Hepatocyte (in vitro differentiated cells): ENCODE measurements at regions not wholly inside any gene's neighbourhood (a gene's known extent, or its start where the extent isn't known, plus 50 kb on each side); places are given as distances from the start of the nearest gene placed in this dataset.
A peak's percentile ranks its signal among the peaks of the same experiment; 100 is the strongest.

Source experiments
- DNase-seq: peaks from one replicate; pipeline ENCODE4 v3.0.0-alpha.2; 2016; ENCODE audit warnings: low spot score
- H2AFZ ChIP-seq: fragments of 200-600 bp; sonication (generic); 2 replicates; pipeline ENCODE4 v1.6.0; 2016; ENCODE audit warnings: antibody characterized with exemption, mild to moderate bottlenecking
- H3K27ac ChIP-seq: fragments of 200-600 bp; sonication (generic); 2 replicates; pipeline ENCODE4 v1.5.1; 2016; ENCODE audit warnings: mild to moderate bottlenecking
- H3K27me3 ChIP-seq: fragments of 200-600 bp; sonication (generic); 2 replicates; pipeline ENCODE4 v1.6.1; 2016
- H3K36me3 ChIP-seq: fragments of 200-600 bp; sonication (generic); replicated peaks from 2 replicates; pipeline ENCODE4 v1.5.1; 2016; ENCODE audit warnings: low read depth; ENCODE audit not compliant: insufficient read depth
- H3K4me1 ChIP-seq: fragments of 200-600 bp; sonication (generic); 2 replicates; pipeline ENCODE4 v1.5.1; 2016; ENCODE audit warnings: mild to moderate bottlenecking, moderate library complexity; ENCODE audit not compliant: insufficient read depth
- H3K4me2 ChIP-seq: fragments of 200-600 bp; sonication (generic); 2 replicates; pipeline ENCODE4 v1.6.0; 2016
- H3K4me3 ChIP-seq: fragments of 200-600 bp; sonication (generic); 2 replicates; pipeline ENCODE4 v1.5.1; 2016; ENCODE audit warnings: mild to moderate bottlenecking
- H3K79me2 ChIP-seq: fragments of 200-600 bp; sonication (generic); 2 replicates; pipeline ENCODE4 v1.6.0; 2017; ENCODE audit warnings: mild to moderate bottlenecking
- H3K9me2 ChIP-seq: fragments of 200-600 bp; sonication (generic); replicated peaks from 2 replicates; pipeline ENCODE4 v1.6.0; 2017; ENCODE audit warnings: mild to moderate bottlenecking; ENCODE audit not compliant: insufficient read depth
- H3K9me3 ChIP-seq: fragments of 200-600 bp; sonication (generic); 2 replicates; pipeline ENCODE4 v1.5.1; 2016; ENCODE audit warnings: low read depth, mild to moderate bottlenecking
- H4K20me1 ChIP-seq: fragments of 200-600 bp; sonication (generic); 2 replicates; pipeline ENCODE4 v1.6.0; 2016; ENCODE audit warnings: mild to moderate bottlenecking; ENCODE audit not compliant: insufficient read depth, poor library complexity, severe bottlenecking
- EZH2 ChIP-seq: fragments of 200-600 bp; sonication (generic); IDR thresholded peaks from 2 replicates; pipeline ENCODE4 v1.6.1; 2016; ENCODE audit warnings: antibody characterized with exemption, mild to moderate bottlenecking, borderline replicate concordance
- EZH2phosphoT487 ChIP-seq: fragments of 200-600 bp; sonication (generic); IDR thresholded peaks from one replicate; pipeline ENCODE4 v1.6.1; 2018; ENCODE audit warnings: antibody characterized with exemption, mild to moderate bottlenecking, low read depth, moderate library complexity; ENCODE audit not compliant: unreplicated experiment, severe bottlenecking
- WGBS: methylation state at CpG from one replicate; pipeline ENCODE4 v1.1.6; 2016; ENCODE audit warnings: low lambda C conversion rate; ENCODE audit errors: missing lambda C conversion rate; 5-methylcytosine and 5-hydroxymethylcytosine counted together
- TF ChIP-seq, protein P1 (sequence below): fragments of 200-600 bp; sonication (generic); IDR thresholded peaks from 2 replicates; pipeline ENCODE4 v1.5.1; 2016; ENCODE audit warnings: antibody characterized with exemption, mild to moderate bottlenecking; ENCODE audit not compliant: poor library complexity

DNA sequence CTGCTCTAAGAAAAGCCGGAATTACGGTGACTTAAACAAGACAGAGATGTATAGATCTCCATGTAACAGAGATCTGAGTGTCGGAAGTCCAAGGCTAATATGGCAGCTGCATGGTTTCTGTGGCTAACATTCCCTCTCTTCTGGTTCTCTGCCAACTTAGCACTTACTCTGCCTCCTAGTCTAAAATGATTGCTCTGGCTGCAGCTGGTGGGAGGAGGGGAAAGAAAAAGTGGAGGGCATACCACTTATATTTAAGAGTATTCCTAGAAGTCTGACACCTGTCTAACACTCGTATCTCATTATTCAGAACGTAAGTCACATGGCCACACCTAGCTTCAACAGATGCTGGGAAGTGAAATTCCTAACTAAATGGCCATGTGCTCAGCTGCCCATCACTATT is 551.5 kb upstream of the TLE4 start:
- Histone ChIP-seq H3K27ac (no peak overlapping the region), H3K36me3 (no peaks in the 10 kb centered on the region), H3K9me2 (no peaks in the 10 kb centered on the region), H4K20me1 (no peaks in the 10 kb centered on the region), H3K4me3 (no peak overlapping the region), H3K9me3 (no peaks in the 10 kb centered on the region), H3K79me2 (no peaks in the 10 kb centered on the region), H3K4me1 (no peaks in the 10 kb centered on the region), H3K27me3 (no peaks in the 10 kb centered on the region), H2AFZ (no peak overlapping the region), H3K4me2 (no peak overlapping the region)
- no peak for DNase-seq
- WGBS: 94% methylated on average over 5 of the region's 5 CpGs
- TF ChIP-seq EZH2phosphoT487: no peak
- no peak for TF ChIP-seq EZH2
- TF ChIP-seq, protein P1, sequence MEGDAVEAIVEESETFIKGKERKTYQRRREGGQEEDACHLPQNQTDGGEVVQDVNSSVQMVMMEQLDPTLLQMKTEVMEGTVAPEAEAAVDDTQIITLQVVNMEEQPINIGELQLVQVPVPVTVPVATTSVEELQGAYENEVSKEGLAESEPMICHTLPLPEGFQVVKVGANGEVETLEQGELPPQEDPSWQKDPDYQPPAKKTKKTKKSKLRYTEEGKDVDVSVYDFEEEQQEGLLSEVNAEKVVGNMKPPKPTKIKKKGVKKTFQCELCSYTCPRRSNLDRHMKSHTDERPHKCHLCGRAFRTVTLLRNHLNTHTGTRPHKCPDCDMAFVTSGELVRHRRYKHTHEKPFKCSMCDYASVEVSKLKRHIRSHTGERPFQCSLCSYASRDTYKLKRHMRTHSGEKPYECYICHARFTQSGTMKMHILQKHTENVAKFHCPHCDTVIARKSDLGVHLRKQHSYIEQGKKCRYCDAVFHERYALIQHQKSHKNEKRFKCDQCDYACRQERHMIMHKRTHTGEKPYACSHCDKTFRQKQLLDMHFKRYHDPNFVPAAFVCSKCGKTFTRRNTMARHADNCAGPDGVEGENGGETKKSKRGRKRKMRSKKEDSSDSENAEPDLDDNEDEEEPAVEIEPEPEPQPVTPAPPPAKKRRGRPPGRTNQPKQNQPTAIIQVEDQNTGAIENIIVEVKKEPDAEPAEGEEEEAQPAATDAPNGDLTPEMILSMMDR: no peak

DNA sequence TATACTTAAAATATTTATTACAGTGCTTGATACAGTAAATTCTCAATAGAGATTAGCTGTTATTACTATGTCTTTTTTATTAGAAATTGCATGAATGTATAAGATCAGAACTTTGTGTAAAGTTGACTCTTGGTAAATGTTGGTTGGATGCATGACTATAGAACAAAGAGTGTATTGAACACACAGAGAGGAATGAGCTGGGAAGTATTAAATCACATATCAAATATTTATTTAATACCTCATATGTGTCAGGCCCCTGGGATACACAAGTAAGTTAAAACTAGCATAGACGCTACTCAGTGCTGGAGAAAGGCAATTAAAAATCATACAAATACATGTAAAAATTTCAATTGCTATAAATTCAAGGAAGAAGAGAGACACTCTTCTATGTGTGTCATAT is 550.7 kb upstream of the TLE4 start:
- H3K4me2 ChIP-seq: no peak overlapping the region
- H3K27me3 ChIP-seq: no peaks in the 10 kb centered on the region
- no peaks in the 10 kb centered on the region for H3K9me2 ChIP-seq
- no peaks in the 10 kb centered on the region for H3K79me2 ChIP-seq
- H3K36me3 ChIP-seq: no peaks in the 10 kb centered on the region
- WGBS: 83% methylated on average over 1 of the region's 1 CpG
- no peak for DNase-seq
- TF ChIP-seq EZH2phosphoT487 (no peak), EZH2 (no peak)
- TF ChIP-seq, protein P1: no peak
- H3K4me3 ChIP-seq: no peak overlapping the region
- no peaks in the 10 kb centered on the region for H3K4me1 ChIP-seq
- no peaks in the 10 kb centered on the region for H4K20me1 ChIP-seq
- no peak overlapping the region for H2AFZ ChIP-seq
- no peak overlapping the region for H3K27ac ChIP-seq
- no peaks in the 10 kb centered on the region for H3K9me3 ChIP-seq

DNA sequence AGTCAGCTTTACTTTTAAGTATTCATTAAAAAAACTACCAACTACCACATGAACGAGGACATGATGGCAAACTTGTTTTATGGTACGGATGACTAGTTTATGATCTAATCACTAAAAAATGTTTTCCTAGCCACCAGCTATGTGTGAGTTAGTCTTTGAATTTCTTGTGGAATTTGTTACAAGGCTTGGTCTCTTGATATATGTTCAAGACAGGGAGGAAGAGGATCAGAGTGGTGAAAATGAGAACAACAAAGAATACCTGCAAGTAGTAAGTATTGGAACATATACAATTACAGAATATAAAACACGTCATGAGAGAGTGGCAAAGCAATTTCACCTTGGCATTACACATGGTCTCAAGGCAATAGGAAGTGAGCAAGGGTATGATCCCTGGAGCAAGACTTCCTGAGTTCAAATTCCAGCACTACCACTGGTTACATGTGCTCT is 548.6 kb upstream of the TLE4 start:
- Histone ChIP-seq H3K79me2 (no peaks in the 10 kb centered on the region), H3K27ac (peak overlapping the region; percentile 54), H3K9me3 (no peaks in the 10 kb centered on the region), H3K36me3 (no peaks in the 10 kb centered on the region), H3K4me1 (no peaks in the 10 kb centered on the region), H3K27me3 (no peaks in the 10 kb centered on the region), H3K4me3 (no peak overlapping the region), H3K4me2 (no peak overlapping the region), H3K9me2 (no peaks in the 10 kb centered on the region), H2AFZ (no peak overlapping the region), H4K20me1 (no peaks in the 10 kb centered on the region)
- WGBS: 57% methylated on average over 3 of the region's 3 CpGs
- TF ChIP-seq EZH2phosphoT487: no peak
- TF ChIP-seq EZH2: no peak
- TF ChIP-seq, protein P1: no peak
- DNase-seq: peak; percentile 15

GRCh38 chr9:79026316-79026715 is 545.4 kb upstream of the TLE4 start:
- TF ChIP-seq EZH2 (no peak), EZH2phosphoT487 (no peak)
- TF ChIP-seq, protein P1: no peak
- 65% methylated on average over 3 of the region's 3 CpGs for WGBS
- no peak for DNase-seq
- Histone ChIP-seq H3K4me3 (no peak overlapping the region), H3K9me3 (no peaks in the 10 kb centered on the region), H3K27me3 (no peaks in the 10 kb centered on the region), H3K79me2 (no peaks in the 10 kb centered on the region), H4K20me1 (no peaks in the 10 kb centered on the region), H2AFZ (no peak overlapping the region), H3K4me1 (no peaks in the 10 kb centered on the region), H3K36me3 (no peaks in the 10 kb centered on the region), H3K9me2 (no peaks in the 10 kb centered on the region), H3K4me2 (no peak overlapping the region), H3K27ac (no peak overlapping the region)
